ENCODE measurements at regions not wholly inside any gene's neighbourhood (a gene's known extent, or its start where the extent isn't known, plus 50 kb on each side); places are given as distances from the start of the nearest gene placed in this dataset.
"Not testable (repeated sequence)": the region's sequence is repeated elsewhere in the genome, so short reads cannot be mapped to it uniquely, and the experiment has no call there.

DNA sequence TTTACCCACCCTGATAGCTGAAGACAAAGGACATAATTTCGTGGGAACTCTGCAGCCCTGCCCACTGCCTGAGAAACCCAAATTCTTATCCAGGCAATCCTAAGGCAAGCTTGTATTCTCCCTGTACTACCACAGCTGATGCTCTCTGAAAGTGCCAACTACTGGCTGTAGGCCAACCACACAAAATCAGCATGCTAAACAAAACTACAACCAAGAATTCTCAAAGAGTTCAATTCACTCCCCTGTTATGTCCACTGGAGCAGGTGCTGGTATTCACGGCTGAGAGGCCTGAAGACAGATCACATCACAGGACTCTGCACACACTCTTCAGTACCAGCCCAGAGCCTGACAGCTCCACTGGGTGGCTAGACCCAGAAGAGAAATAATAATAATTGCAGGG, 375.9 kb upstream of the NDST4 start:
- ATAC-seq: no peak
- intact Hi-C loops (cut with micrococcal nuclease): no loop called here
- no peak for DNase-seq

DNA sequence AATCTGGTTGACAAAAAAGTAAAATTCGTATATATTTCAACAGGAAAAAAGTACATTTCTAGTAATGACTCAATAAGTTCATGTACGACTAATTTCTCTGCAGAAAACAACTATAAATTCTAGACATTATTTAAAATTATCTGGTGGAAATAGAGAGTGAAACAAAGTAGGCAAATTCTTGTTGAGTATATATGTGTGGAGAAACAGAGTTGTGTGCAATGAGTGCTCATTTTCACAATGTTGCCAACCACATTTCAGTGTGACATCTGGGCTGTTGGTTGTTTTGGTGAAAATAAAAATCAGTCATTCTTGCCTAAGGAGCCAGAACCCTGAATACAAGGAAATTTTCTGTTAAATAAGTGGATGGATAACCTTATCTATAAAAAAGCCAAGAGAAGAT, 372.0 kb upstream of the NDST4 start:
- intact Hi-C loops (cut with micrococcal nuclease): no loop called here
- ATAC-seq (no peak), DNase-seq (no peak)

DNA sequence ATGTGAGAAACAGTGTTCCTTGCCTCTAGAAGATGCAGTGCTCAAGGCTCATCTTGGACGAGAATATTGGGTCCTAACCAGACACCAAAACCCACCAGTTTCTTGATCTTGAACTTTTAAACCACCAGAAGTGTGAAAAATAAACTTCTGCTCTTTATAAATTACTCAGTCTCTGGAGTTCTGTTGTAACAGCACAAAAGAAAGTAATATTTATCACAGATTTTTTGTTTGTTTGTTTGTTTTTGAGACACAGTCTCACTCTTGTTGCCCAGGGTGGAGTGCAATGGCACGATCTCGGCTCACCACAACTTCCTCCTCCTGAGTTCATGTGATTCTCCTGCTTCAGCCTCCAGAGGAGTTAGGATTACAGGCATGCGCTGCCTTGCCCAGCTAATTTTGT, 371.1 kb upstream of the NDST4 start:
- intact Hi-C loops (cut with micrococcal nuclease): no loop called here
- no peak for ATAC-seq
- DNase-seq: no peak

DNA sequence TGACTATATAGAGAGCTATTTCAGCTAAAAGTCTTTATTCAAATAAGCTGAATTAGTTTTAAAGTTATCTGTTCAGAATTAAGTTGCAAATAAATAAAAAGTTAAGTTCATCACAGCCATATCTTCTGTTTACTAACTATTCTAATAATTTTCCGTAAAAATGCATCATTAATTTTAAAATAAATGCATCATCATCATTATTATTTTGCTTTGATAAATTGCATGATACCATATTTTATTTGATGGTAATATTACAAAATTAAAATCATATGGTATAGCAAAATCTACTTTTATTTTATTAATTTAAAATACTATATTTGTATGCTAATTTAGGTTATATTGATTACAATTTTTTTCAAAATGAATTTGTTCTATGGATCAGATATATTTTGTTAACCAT, 357.3 kb upstream of the NDST4 start:
- ATAC-seq (no peak), DNase-seq (no peak)
- intact Hi-C loops (cut with micrococcal nuclease): no loop called here

DNA sequence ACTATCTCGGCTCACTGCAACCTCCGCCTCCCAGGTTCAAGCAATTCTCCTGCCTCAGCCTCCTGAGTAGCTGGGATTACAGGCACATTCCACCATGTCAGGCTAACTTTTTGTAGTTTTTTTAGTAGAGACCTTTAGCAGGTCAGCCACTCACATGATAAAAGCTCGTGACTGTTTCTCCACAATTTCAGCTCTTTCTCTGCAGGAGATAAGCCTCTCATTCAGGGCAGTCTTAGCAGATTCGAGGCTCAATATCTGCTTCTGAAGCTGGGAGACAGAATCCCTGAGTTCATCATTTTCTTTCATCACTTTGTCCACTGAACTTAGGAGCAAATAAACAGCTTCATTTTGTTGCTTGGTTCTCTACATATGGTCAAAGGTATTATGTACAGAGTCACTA, 345.9 kb upstream of the NDST4 start:
- ATAC-seq; intact Hi-C loops (cut with micrococcal nuclease); DNase-seq: not testable (repeated sequence)

DNA sequence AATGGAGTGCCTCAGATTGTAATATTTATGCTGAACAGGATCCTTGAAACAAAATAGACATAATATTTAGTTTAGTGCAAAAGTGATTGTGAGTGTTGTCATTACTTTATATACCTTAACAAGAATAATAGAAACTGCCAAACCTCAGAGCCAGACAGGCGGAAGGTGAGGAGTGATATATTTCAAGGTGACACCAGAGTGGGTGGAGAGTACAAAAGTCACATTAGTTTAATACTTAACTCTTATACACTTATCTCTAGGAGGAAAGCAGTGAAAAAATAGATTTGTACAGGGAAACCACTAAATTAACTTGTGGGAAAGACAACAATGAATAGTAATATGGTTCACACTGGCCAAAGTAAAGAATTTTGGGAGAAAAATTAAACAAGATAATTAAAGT, 342.8 kb upstream of the NDST4 start:
- DNase-seq (no peak), ATAC-seq (no peak)
- intact Hi-C loops (cut with micrococcal nuclease): no loop called here

DNA sequence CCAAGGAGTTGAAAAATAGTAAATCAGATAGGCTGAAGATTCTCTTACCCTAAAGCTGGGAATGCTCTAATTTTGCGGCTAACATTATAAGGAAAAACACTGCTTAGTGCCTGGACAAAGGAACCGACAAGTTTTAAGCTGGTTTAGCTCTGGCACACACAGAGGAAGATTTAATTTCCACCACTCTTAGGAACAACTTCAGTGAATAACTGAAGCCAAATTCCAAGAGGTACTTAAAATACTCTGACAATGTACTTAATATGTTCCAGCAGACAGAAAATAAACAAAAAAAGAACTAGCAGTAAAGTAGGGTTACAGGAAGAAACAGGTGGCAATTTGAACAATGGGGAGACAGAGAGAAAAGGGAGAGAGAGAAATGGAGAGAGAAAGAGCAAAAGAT, 340.8 kb upstream of the NDST4 start:
- DNase-seq: no peak
- ATAC-seq: peak; percentile 32
- intact Hi-C loops (cut with micrococcal nuclease): no loop called here

DNA sequence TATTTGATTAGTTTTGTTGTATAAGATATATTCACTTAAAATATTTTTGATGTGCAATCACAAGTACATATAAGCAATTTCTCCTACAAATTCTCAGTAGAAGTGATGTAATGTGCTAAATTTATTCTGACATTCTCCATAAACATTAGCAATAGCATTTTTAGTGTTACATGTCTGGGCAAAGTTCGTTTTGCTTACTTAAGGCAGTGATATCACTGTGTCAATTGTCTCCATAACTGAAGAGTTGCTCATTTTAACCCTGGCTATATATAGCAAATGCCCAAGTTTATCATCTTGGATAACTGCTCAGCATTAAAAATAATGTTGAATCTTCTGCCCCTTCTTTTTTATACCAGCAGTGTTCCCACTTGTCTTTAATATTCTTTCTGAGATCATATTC, 340.0 kb upstream of the NDST4 start:
- no peak for DNase-seq
- no peak for ATAC-seq
- intact Hi-C loops (cut with micrococcal nuclease): no loop called here

DNA sequence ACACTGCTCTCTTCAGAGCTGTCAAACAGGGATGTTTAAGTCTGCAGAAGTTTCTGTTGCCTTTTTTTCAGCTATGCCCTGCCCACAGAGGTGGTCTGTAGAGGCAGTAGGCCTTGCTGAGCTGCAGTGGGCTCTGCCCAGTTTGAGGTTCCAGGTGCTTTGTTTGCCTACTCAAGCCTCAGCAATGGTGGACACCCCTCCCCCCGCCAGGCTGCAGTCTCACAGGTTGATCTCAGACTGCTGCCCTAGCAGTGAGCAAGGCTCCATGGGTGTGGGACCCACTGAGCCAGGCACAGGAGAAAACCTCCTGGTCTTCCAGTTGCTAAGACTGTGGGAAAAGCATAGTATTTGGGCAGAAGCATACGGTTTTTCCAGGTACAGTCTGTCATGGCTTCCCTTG, 338.8 kb upstream of the NDST4 start:
- DNase-seq; intact Hi-C loops (cut with micrococcal nuclease); ATAC-seq: not testable (repeated sequence)

DNA sequence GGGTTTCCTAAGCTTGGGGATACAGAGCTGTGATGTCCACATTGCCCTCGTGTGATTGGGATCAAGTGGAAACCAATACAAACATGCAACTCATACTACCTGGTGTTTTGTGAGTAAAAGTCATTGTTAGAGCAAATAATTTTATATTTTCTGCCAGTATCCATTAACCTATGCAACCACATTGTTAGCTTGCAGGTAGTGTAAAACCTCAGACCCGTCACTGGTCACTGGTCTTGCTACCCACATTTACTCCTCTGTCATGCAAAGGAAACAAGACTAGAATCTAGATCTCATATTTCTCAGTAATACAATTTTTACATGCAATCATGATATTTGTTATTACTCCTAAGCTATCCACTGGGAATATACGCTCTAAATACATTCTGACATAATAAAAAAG, 324.3 kb upstream of the NDST4 start:
- intact Hi-C loops (cut with micrococcal nuclease): no loop called here
- ATAC-seq: no peak
- no peak for DNase-seq

DNA sequence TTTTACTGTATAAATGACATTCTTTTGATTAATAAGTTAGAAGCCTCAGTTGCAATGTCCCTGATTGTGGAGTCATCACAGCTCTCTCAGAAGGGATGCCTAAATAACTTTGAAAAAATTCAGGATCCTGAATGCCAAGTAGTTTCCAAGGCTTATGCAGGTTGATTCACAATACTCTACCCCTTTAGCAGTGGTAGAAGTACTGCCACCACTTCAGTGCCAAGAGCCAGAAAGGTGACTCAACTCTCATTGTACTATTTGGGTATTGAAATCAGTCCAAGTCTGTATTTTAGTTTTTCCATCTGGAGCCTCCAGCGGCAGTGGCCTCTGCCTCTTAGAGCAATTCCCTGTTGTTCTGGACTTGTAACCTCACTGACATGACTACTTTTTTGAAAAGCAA, 320.1 kb upstream of the NDST4 start:
- DNase-seq: no peak
- ATAC-seq: peak; percentile 57
- intact Hi-C loops (cut with micrococcal nuclease): no loop called here

DNA sequence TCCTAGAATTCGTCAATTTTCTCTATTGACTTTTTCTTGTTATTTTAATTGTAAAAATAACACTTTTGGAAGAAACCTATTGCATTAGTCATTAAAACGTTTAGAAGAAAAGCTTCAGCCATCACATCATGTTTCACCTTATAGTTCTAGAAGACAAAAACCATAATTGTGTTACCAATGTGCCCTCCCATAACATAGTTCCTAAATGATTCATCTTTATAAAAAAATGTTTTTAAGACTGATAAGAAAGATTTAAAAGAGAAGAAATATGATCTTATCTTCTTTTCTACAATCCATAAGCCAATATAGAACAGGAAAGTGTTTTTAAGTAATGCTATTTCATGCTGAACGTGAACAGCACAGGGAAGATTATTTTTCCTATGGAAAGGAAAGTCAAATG, 316.6 kb upstream of the NDST4 start:
- intact Hi-C loops (cut with micrococcal nuclease): no loop called here
- DNase-seq: no peak
- ATAC-seq: no peak

DNA sequence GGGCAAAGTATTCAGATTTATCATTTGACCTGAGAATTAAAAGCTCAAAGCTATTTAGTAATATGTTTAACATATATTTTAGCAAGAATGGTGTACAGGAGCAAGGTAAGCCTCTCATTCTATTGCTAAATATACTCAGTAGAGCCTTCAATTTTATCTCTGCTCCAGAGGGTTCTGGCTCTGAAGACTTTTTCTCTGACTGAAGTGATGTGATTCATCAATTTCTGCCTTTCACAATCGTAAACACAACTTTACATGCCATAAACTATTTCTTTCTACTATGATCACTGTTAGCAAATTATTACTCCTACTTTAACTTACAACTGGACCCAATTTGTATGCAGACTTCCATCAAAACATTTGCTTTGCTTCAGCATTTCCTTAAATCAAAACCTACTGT, 315.0 kb upstream of the NDST4 start:
- intact Hi-C loops (cut with micrococcal nuclease): no loop called here
- ATAC-seq (no peak), DNase-seq (no peak)

DNA sequence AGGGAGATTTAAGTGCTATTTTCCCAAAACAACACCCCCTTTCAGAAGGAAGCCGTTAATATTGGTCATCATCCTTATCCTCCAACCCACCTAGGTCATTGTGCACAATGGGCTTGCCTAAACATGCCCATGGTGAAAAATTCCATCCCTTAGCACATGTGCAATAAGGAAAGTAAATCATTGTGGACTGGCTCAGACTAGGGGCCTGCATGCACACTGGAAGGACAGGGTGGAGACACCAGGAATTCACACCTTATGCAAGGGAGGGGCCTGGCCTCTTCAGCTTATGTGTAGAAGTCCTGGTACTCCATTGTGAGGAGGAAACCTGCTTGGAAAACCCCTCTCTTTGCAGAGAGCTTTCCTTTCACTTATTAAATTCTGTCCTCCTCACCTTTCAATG, 311.4 kb upstream of the NDST4 start:
- no peak for DNase-seq
- intact Hi-C loops (cut with micrococcal nuclease): no loop called here
- ATAC-seq: no peak

DNA sequence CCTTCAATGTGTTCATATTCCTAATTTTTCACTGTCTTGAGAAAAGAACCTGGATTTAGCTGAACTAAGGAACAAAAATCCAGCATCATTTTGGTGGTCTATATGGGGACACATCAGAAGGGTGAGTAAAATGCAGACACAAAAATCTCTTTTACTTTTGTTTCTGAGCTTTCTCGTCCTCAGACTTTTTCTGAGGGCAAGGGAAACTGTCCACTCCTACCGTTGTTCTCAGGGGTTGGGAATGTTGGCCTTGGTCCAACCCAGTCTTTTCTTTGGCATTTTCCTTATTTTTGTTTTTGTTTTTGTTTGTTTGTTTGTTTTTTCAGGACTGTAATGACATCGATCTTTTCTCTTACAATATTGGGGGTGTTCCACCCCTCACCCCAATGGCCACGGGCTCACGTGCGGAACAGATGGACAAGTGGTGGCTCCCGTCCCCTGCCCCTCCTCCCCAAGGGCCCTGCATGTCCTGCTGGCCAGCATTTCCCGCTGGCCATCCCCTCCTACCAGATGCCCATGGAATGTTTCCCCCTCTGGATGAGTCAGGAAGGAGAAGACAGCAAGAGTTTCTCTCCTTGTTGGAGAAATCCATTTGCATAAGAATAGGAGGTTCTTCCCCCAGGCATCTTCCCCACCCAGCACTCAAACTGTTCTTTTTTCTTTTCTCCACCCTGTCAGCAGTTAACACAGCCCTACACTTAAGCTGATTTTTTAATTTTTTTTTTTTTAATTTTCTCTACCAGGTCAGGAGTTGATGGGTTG, 305.4 kb upstream of the NDST4 start:
- DNase-seq (no peak), ATAC-seq (no peak)
- intact Hi-C loops (cut with micrococcal nuclease): no loop called here

DNA sequence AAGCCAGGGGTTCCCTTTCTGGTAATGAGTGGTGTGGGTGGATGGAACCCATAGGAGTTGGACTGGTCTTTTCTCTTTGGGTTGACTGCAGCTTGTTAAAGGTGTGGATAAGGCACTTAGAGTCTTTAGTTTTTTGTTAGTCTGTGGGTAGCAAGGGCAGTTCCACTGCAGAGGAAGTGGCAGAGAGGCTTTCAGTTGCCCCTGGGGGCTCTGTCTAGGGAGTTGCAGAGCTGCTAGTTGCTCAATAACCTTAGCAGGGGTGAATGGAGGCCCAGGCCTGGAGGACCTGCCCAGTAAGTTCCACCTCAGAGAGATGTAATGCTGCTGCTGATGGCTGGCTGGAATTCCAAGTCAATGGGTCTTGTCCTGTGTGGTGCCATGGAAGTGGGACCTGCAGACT, 282.6 kb upstream of the NDST4 start:
- intact Hi-C loops (cut with micrococcal nuclease): no loop called here
- DNase-seq: no peak
- ATAC-seq: no peak

DNA sequence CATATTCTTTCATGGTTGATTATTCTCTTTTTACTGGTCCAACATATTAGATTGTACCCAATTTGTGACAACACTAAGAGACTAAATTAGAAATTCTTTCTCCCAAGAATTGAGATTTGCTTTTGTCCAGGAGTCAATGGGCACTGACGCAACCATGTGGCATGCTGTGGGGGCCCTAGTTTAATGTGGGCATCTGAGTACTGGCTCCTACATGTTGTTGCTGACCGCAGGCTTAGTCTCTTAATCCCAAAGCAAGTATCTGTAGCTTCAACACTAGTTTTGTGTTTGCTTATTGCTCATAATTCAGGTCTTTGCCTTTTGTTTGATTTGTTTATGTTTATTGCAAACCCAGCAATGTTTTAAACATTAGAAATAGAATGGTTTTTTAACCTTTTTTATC, 263.4 kb upstream of the NDST4 start:
- intact Hi-C loops (cut with micrococcal nuclease): no loop called here
- no peak for DNase-seq
- no peak for ATAC-seq

DNA sequence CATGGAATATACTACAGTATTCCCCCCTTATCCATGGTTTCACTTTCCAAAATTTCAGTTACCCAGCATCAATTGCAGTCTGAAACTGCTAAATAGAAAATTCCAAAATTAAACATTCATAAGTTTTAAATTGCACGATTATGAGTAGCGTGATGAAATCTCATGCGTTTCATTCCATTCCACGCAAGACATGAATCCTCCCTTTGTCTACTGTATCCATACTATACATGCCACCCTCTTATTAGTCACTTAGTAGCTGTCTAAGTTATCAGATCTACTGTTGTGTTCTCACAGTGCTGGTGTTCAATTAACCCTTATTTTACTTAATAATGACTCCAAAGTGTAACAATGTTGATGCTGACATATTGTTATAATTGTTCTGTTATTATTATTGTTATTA, 261.2 kb upstream of the NDST4 start:
- ATAC-seq: no peak
- DNase-seq: no peak
- intact Hi-C loops (cut with micrococcal nuclease): no loop called here

DNA sequence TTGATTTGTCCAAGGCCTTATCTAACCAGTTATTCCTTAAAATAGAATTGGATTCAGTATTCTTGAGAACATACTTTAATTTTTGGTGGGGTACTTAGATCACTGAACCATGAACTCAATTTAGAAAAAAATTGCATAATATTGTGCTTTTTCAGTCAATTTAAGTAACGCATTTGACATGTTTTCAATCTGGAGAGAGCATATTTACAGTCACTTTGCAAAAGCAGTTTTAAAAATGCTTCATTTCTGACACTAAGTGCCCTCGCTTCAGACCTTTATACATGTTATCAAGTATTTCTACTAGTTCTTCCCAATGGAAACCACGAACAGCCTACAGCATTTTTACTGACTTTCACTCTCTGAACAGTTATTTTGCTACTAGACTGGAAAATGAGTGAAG, 257.1 kb upstream of the NDST4 start:
- DNase-seq (no peak), ATAC-seq (no peak)
- intact Hi-C loops (cut with micrococcal nuclease): no loop called here

DNA sequence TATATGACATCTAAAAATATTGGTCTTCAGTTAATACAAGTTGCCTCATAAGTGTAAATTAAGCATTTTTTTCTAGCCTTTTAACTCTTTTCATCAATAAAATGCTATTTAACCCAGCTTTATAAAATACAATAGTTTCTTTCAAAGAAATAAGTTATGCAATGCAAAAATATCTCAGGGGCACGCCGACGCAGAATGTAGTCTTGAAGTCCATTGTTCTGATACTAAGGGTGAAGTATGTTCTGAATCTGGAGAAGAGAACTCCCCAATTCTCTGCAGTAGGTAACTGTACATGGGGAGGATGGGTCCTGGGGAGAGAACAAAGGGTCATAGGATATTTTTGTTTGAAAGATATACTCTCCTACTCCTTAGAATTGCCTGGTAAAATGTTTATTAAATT, 256.6 kb upstream of the NDST4 start:
- intact Hi-C loops (cut with micrococcal nuclease): no loop called here
- DNase-seq: no peak
- ATAC-seq: no peak

DNA sequence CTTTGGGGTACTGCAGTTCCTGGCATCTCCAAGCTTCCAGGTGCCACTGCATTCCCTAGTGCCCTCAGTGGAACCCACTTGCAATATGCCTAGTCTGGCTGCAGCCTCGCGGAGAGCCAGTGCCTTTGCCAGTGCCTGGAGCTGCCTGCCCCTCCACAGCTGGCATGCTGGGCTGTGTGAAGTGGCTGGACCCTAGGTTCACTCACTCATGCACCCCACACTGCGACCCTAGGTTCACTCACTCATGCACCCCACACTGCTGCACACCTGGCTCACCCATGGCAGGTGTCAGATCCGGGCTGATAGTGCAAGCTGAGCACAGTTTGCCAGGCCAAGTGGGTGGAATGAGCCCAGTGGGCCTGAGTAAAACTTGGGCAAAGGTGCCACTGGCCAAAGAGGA, 253.0 kb upstream of the NDST4 start:
- DNase-seq (no peak), ATAC-seq (no peak)
- intact Hi-C loops (cut with micrococcal nuclease): no loop called here

DNA sequence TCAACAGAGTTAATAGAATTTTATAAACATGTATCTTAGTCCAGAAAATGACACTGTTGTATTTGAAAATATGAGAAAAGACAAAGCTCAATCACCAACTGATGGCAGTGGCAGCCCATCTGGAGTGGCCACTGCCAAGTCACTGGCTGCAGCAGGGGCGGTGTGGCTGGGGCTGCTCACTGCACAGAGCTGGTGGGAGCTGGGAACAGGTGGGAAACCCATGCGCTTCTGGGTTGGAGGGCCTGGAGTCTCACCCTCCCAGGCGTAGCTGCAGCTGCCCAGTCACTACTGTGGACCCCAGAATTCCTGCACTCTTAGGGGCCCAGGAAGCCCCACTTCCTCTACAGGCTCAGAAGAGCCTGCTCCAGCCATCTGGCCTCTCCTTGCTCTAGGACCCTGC, 251.8 kb upstream of the NDST4 start:
- intact Hi-C loops (cut with micrococcal nuclease): no loop called here
- no peak for DNase-seq
- ATAC-seq: no peak
